ENCODE measurements at regions not wholly inside any gene's neighbourhood (a gene's known extent, or its start where the extent isn't known, plus 50 kb on each side); places are given as distances from the start of the nearest gene placed in this dataset.

DNA sequence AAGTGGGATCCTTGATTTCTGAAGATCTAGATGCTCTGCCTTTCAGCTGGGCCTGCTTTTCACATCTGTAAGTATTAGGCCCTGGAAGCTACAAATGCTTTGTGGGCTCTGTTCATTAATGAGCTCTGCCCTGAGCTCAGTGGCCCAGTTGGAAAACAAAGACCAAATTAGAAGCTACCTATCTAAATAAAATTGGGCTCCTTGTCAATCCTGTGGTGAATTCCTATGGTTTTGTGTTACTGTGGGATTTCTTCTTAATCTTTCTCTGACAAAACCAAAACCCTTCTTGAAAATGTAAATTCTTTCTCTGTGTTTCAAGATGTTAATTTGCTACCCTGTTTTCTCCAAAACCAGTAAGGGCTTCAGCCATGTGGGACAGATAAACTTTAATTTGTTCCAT lies 219.0 kb upstream of the HS6ST1 start:
- H4K20me1 ChIP-seq (ENCODE audit: insufficient read depth, low read length): no peaks in the 10 kb centered on the region
- no peak overlapping the region for H3K4me3 ChIP-seq (ENCODE audit: low read length)
- H2AFZ ChIP-seq (ENCODE audit: low read depth, low read length): no peak overlapping the region
- no peak overlapping the region for H3K27ac ChIP-seq (ENCODE audit: low read length)
- no peak overlapping the region for H3K4me2 ChIP-seq (ENCODE audit: low read length)
- TF ChIP-seq, protein P1, sequence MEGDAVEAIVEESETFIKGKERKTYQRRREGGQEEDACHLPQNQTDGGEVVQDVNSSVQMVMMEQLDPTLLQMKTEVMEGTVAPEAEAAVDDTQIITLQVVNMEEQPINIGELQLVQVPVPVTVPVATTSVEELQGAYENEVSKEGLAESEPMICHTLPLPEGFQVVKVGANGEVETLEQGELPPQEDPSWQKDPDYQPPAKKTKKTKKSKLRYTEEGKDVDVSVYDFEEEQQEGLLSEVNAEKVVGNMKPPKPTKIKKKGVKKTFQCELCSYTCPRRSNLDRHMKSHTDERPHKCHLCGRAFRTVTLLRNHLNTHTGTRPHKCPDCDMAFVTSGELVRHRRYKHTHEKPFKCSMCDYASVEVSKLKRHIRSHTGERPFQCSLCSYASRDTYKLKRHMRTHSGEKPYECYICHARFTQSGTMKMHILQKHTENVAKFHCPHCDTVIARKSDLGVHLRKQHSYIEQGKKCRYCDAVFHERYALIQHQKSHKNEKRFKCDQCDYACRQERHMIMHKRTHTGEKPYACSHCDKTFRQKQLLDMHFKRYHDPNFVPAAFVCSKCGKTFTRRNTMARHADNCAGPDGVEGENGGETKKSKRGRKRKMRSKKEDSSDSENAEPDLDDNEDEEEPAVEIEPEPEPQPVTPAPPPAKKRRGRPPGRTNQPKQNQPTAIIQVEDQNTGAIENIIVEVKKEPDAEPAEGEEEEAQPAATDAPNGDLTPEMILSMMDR (IDR thresholded peaks at IDR 0.05; ENCODE audit: low read depth, low read length): no peak
- no peak for TF ChIP-seq EZH2phosphoT487 (IDR thresholded peaks at IDR 0.05; ENCODE audit: low read depth)
- no peaks in the 10 kb centered on the region for H3K79me2 ChIP-seq (ENCODE audit: low read length)
- H3K27me3 ChIP-seq (ENCODE audit: low read depth, low read length): peaks cover 7% of the 10 kb centered on the region; the same call in 1 of the 2 replicates
- no peak overlapping the region for H3K9ac ChIP-seq (ENCODE audit: low read length)
- H3K9me3 ChIP-seq (ENCODE audit: insufficient read depth, low read length): no peaks in the 10 kb centered on the region
- no peaks in the 10 kb centered on the region for H3K4me1 ChIP-seq (ENCODE audit: low read length)
- H3K36me3 ChIP-seq (replicated peaks; ENCODE audit: low read depth, low read length): no peaks in the 10 kb centered on the region

DNA sequence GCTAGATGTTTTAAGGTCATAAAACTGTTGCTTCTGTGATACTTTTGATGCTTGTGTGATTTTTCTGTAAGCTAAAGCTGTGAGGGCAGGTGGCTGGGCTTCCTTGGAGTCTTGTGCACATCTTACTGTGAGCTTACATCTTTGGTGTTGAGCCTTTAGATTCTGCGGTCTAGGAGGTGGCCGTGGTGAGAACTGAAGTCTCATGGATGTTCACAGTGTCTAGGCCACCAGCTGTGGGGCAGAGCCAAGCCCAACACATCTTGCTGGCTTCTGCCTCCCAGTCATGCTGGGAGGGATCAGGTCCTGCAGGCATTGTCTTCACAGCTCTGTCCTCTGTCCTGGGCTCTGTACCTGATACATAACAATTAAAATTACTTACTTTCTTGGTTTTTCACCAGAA lies 219.7 kb upstream of the HS6ST1 start:
- Histone ChIP-seq H3K79me2 (ENCODE audit: low read length) (no peaks in the 10 kb centered on the region), H4K20me1 (ENCODE audit: insufficient read depth, low read length) (no peaks in the 10 kb centered on the region), H3K27me3 (ENCODE audit: low read depth, low read length) (peaks cover 4% of the 10 kb centered on the region; the same call in 1 of the 2 replicates), H2AFZ (ENCODE audit: low read depth, low read length) (no peak overlapping the region), H3K9ac (ENCODE audit: low read length) (no peak overlapping the region), H3K4me2 (ENCODE audit: low read length) (no peak overlapping the region), H3K4me1 (ENCODE audit: low read length) (no peaks in the 10 kb centered on the region), H3K27ac (ENCODE audit: low read length) (no peak overlapping the region), H3K4me3 (ENCODE audit: low read length) (no peak overlapping the region), H3K9me3 (ENCODE audit: insufficient read depth, low read length) (no peaks in the 10 kb centered on the region), H3K36me3 (replicated peaks; ENCODE audit: low read depth, low read length) (no peaks in the 10 kb centered on the region)
- TF ChIP-seq, protein P1 (IDR thresholded peaks at IDR 0.05; ENCODE audit: low read depth, low read length): no peak
- no peak for TF ChIP-seq EZH2phosphoT487 (IDR thresholded peaks at IDR 0.05; ENCODE audit: low read depth)

DNA sequence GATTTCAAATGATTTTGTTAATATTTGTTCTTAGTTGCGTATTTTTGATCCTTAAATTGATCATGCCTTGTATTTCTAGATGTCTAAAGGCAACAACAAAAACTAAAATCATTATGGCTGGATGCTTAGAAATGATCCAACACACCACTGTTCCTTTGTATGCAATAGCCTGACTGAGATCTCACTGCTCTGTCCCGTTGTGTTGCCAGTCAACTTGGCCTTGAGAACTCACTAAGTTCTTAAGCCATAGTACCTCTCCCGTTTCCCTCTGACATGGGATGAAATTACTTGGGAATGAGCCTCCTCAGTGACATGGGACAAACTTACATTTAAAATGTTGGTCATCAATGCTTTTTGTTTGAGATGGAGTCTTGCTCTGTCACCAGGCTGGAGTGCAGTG lies 222.0 kb upstream of the HS6ST1 start:
- TF ChIP-seq, protein P1 (IDR thresholded peaks at IDR 0.05; ENCODE audit: low read depth, low read length): no peak
- TF ChIP-seq EZH2phosphoT487 (IDR thresholded peaks at IDR 0.05; ENCODE audit: low read depth): no peak
- Histone ChIP-seq H3K4me1 (ENCODE audit: low read length) (no peaks in the 10 kb centered on the region), H3K4me2 (ENCODE audit: low read length) (no peak overlapping the region), H3K36me3 (replicated peaks; ENCODE audit: low read depth, low read length) (no peaks in the 10 kb centered on the region), H3K9ac (ENCODE audit: low read length) (no peak overlapping the region), H4K20me1 (ENCODE audit: insufficient read depth, low read length) (no peaks in the 10 kb centered on the region), H2AFZ (ENCODE audit: low read depth, low read length) (no peak overlapping the region), H3K9me3 (ENCODE audit: insufficient read depth, low read length) (no peaks in the 10 kb centered on the region), H3K79me2 (ENCODE audit: low read length) (no peaks in the 10 kb centered on the region), H3K4me3 (ENCODE audit: low read length) (no peak overlapping the region), H3K27ac (ENCODE audit: low read length) (no peak overlapping the region), H3K27me3 (ENCODE audit: low read depth, low read length) (no peaks in the 10 kb centered on the region)

DNA sequence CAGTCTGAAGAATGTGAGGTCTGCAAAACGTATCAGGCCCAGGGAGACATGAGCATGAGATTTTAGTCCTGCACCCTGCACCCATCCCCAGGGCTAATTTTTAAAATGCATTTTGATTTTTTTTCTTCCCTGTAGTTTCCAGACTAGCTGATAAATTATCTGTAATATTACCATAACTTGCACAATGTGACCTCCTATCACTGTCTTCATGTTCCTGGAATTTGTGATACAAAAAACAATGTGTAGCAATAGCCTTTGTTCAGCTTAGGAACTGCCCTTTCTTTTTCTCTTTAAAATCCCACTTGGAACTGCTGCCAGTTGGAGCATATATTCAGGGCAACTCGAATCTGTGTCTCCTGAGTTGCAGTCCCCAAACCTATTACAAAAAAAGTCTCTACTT lies 222.8 kb upstream of the HS6ST1 start:
- Histone ChIP-seq H3K4me1 (ENCODE audit: low read length) (no peaks in the 10 kb centered on the region), H3K27ac (ENCODE audit: low read length) (no peak overlapping the region), H3K79me2 (ENCODE audit: low read length) (no peaks in the 10 kb centered on the region), H3K4me2 (ENCODE audit: low read length) (no peak overlapping the region), H3K9me3 (ENCODE audit: insufficient read depth, low read length) (no peaks in the 10 kb centered on the region), H4K20me1 (ENCODE audit: insufficient read depth, low read length) (no peaks in the 10 kb centered on the region), H3K36me3 (replicated peaks; ENCODE audit: low read depth, low read length) (no peaks in the 10 kb centered on the region), H3K9ac (ENCODE audit: low read length) (no peak overlapping the region), H2AFZ (ENCODE audit: low read depth, low read length) (no peak overlapping the region), H3K4me3 (ENCODE audit: low read length) (no peak overlapping the region), H3K27me3 (ENCODE audit: low read depth, low read length) (no peaks in the 10 kb centered on the region)
- TF ChIP-seq EZH2phosphoT487 (IDR thresholded peaks at IDR 0.05; ENCODE audit: low read depth): no peak
- TF ChIP-seq, protein P1 (IDR thresholded peaks at IDR 0.05; ENCODE audit: low read depth, low read length): no peak
